ENCODE measurements at regions not wholly inside any gene's neighbourhood (a gene's known extent, or its start where the extent isn't known, plus 50 kb on each side); places are given as distances from the start of the nearest gene placed in this dataset.

- Histone ChIP-seq H3K27me3 (ENCODE audit: control insufficient read depth, insufficient read depth, low read length) (no peaks in the 10 kb centered on the region), H3K4me3 (ENCODE audit: low read depth, low read length) (no peak overlapping the region), H3K36me3 (ENCODE audit: control insufficient read depth, insufficient read depth, low read length) (no peaks in the 10 kb centered on the region)
- DNase-seq (ENCODE audit: low read depth): no peak
- TF ChIP-seq CTCF (IDR thresholded peaks at IDR 0.05; ENCODE audit: insufficient read depth, low read length, poor library complexity, severe bottlenecking): no peak
Measured at GRCh38 chr18:69109686-69110085, 291.0 kb upstream of the DOK6 start.

GRCh38 chr18:69120833-69121232, 279.9 kb upstream of the DOK6 start:
- TF ChIP-seq CTCF (IDR thresholded peaks at IDR 0.05; ENCODE audit: insufficient read depth, low read length, poor library complexity, severe bottlenecking): no peak
- DNase-seq (ENCODE audit: low read depth): no peak
- Histone ChIP-seq H3K36me3 (ENCODE audit: control insufficient read depth, insufficient read depth, low read length) (no peaks in the 10 kb centered on the region), H3K4me3 (ENCODE audit: low read depth, low read length) (no peak overlapping the region), H3K27me3 (ENCODE audit: control insufficient read depth, insufficient read depth, low read length) (no peaks in the 10 kb centered on the region)

DNA sequence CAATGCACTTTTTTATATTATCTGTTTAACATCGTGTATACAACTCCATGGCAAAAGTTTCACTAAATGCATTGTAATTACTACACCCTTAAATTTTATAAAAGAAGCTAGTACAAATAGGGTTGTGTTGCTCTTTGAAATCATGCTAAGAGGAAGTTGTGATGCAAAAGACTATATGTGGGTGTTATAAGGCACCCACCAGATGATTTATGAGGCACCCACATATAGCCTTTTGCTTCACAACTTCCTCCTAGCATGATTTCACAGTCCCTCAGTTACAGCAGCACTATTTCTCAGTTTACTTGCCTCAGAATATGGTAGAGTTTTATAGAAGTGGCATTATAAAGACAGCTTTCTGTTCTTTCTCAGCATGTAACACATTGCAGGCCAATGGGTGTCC, 277.3 kb upstream of the DOK6 start:
- Histone ChIP-seq H3K4me3 (ENCODE audit: low read depth, low read length) (no peak overlapping the region), H3K27me3 (ENCODE audit: control insufficient read depth, insufficient read depth, low read length) (no peaks in the 10 kb centered on the region), H3K36me3 (ENCODE audit: control insufficient read depth, insufficient read depth, low read length) (no peaks in the 10 kb centered on the region)
- no peak for DNase-seq (ENCODE audit: low read depth)
- TF ChIP-seq CTCF (IDR thresholded peaks at IDR 0.05; ENCODE audit: insufficient read depth, low read length, poor library complexity, severe bottlenecking): no peak

DNA sequence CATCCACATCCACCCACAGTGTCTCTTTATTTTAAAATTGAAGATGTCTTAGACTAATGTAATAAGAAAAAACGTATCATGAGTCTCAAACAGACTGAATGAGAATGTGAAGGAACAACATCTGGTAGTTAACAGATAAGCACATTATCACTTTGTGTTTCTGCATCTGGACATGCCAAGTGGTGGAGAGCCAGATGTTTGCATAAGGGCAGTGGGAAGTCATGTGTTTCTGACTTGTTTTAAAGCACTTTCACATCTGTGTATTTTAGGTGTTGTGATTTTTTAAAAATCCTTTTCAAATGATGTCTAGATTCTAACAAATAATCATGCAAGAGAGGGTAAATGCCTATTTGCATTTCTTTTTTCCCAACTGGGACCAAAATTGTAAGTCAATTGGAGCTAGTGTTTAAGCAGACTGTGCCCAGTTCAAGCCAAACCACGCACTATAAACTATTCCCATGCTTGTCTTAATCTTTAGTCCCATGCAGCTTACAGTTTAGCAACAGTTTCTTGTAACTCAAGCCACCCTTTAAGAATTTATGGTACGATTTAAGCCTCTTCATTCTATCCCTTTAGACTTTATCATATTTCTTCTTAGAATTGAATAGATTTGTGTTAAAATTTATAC, 272.7 kb upstream of the DOK6 start:
- DNase-seq (ENCODE audit: low read depth): no peak
- TF ChIP-seq CTCF (IDR thresholded peaks at IDR 0.05; ENCODE audit: insufficient read depth, low read length, poor library complexity, severe bottlenecking): no peak
- Histone ChIP-seq H3K27me3 (ENCODE audit: control insufficient read depth, insufficient read depth, low read length) (no peaks in the 10 kb centered on the region), H3K36me3 (ENCODE audit: control insufficient read depth, insufficient read depth, low read length) (no peaks in the 10 kb centered on the region), H3K4me3 (ENCODE audit: low read depth, low read length) (no peak overlapping the region)

DNA sequence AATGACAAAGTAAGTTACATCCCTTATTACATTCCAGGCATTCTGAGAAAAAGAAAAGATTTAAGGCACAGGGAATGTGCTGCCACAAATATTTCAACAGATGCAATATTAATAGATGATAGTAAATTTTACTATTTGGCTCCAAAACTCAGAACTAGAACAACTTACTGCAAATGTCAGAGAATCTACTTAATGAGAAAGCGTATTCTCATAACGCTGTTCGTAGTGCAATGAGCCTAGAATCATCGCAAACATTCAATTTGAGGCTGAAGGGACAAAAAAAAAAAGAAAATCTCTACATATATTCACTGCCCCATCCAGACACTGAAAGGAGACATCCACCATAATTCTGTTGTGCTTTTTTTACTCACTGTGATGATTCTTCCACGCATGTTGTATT, 272.1 kb upstream of the DOK6 start:
- Histone ChIP-seq H3K4me3 (ENCODE audit: low read depth, low read length) (no peak overlapping the region), H3K36me3 (ENCODE audit: control insufficient read depth, insufficient read depth, low read length) (no peaks in the 10 kb centered on the region), H3K27me3 (ENCODE audit: control insufficient read depth, insufficient read depth, low read length) (no peaks in the 10 kb centered on the region)
- DNase-seq (ENCODE audit: low read depth): no peak
- no peak for TF ChIP-seq CTCF (IDR thresholded peaks at IDR 0.05; ENCODE audit: insufficient read depth, low read length, poor library complexity, severe bottlenecking)

GRCh38 chr18:69128978-69129377, 271.7 kb upstream of the DOK6 start:
- Histone ChIP-seq H3K27me3 (ENCODE audit: control insufficient read depth, insufficient read depth, low read length) (no peaks in the 10 kb centered on the region), H3K4me3 (ENCODE audit: low read depth, low read length) (no peak overlapping the region), H3K36me3 (ENCODE audit: control insufficient read depth, insufficient read depth, low read length) (no peaks in the 10 kb centered on the region)
- no peak for DNase-seq (ENCODE audit: low read depth)
- TF ChIP-seq CTCF (IDR thresholded peaks at IDR 0.05; ENCODE audit: insufficient read depth, low read length, poor library complexity, severe bottlenecking): no peak

Measured in kidney epithelial cell (primary cell).